ENCODE measurements at regions not wholly inside any gene's neighbourhood (a gene's known extent, or its start where the extent isn't known, plus 50 kb on each side); places are given as distances from the start of the nearest gene placed in this dataset.
A peak's percentile ranks its signal among the peaks of the same experiment; 100 is the strongest.

- ATAC-seq, result 0 out of 2 replicates have a peak, but pooled peaks have one; percentile 24
- H3K9me3 Mint-ChIP-seq, result peaks cover 21% of the 10 kb centered on the region
- no peak for DNase-seq (ENCODE audit: low spot score)
- CTCF ChIA-PET, result interaction anchor here (0.9 to 1.1 kb wide), 4 partner anchors 24 to 273 kb away, joined by 3 to 9 read pairs (median 4); no protein-coding TSS in a partner anchor
- H3K4me1 Mint-ChIP-seq, result peaks cover 3% of the 10 kb centered on the region; the same call in 1 of the 2 replicates
- POLR2A ChIA-PET, result no interaction called here
- TF ChIP-seq CREM (CRISPR knock-in tag; IDR thresholded peaks at IDR 0.05), result no peak
- no peak for TF ChIP-seq TP53 (CRISPR knock-in tag; IDR thresholded peaks at IDR 0.05)
- TF ChIP-seq FOXP4 (CRISPR knock-in tag; IDR thresholded peaks at IDR 0.05), result no peak
- TF ChIP-seq TEAD4 (CRISPR knock-in tag; IDR thresholded peaks at IDR 0.05), result no peak
- no peak for TF ChIP-seq NFYB (CRISPR knock-in tag; conservative IDR thresholded peaks at IDR 0.05; ENCODE audit: low read depth)
- TF ChIP-seq, protein P1, sequence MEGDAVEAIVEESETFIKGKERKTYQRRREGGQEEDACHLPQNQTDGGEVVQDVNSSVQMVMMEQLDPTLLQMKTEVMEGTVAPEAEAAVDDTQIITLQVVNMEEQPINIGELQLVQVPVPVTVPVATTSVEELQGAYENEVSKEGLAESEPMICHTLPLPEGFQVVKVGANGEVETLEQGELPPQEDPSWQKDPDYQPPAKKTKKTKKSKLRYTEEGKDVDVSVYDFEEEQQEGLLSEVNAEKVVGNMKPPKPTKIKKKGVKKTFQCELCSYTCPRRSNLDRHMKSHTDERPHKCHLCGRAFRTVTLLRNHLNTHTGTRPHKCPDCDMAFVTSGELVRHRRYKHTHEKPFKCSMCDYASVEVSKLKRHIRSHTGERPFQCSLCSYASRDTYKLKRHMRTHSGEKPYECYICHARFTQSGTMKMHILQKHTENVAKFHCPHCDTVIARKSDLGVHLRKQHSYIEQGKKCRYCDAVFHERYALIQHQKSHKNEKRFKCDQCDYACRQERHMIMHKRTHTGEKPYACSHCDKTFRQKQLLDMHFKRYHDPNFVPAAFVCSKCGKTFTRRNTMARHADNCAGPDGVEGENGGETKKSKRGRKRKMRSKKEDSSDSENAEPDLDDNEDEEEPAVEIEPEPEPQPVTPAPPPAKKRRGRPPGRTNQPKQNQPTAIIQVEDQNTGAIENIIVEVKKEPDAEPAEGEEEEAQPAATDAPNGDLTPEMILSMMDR (IDR thresholded peaks at IDR 0.05), result no peak
- no peak for TF ChIP-seq RORB (CRISPR knock-in tag; IDR thresholded peaks at IDR 0.05)
- no peak for TF ChIP-seq E2F4 (CRISPR knock-in tag; IDR thresholded peaks at IDR 0.05; ENCODE audit: borderline replicate concordance, low read depth)
- no peak for TF ChIP-seq ZNF232 (CRISPR knock-in tag; IDR thresholded peaks at IDR 0.05)
- H3K4me3 Mint-ChIP-seq, result no peak overlapping the region
- H3K27me3 Mint-ChIP-seq (ENCODE audit: low read depth), result 0 out of 2 replicates have a peak, but pooled peaks cover 3% of the 10 kb centered on the region
- H3K36me3 Mint-ChIP-seq, result peaks cover 4% of the 10 kb centered on the region; the same call in 1 of the 2 replicates
- no peak overlapping the region for H3K27ac Mint-ChIP-seq
Measured at GRCh38 chr11:11207428-11207827, 145.6 kb downstream of the CSNK2A3 start.

- Mint-ChIP-seq H3K27ac (no peak overlapping the region), H3K4me3 (no peak overlapping the region), H3K36me3 (peaks cover 4% of the 10 kb centered on the region; the same call in 1 of the 2 replicates), H3K9me3 (peaks cover 29% of the 10 kb centered on the region), H3K4me1 (peaks cover 3% of the 10 kb centered on the region; the same call in 1 of the 2 replicates), H3K27me3 (ENCODE audit: low read depth) (0 out of 2 replicates have a peak, but pooled peaks cover 3% of the 10 kb centered on the region)
- DNase-seq (ENCODE audit: low spot score), result no peak
- no peak for ATAC-seq
- TF ChIP-seq, protein P2, sequence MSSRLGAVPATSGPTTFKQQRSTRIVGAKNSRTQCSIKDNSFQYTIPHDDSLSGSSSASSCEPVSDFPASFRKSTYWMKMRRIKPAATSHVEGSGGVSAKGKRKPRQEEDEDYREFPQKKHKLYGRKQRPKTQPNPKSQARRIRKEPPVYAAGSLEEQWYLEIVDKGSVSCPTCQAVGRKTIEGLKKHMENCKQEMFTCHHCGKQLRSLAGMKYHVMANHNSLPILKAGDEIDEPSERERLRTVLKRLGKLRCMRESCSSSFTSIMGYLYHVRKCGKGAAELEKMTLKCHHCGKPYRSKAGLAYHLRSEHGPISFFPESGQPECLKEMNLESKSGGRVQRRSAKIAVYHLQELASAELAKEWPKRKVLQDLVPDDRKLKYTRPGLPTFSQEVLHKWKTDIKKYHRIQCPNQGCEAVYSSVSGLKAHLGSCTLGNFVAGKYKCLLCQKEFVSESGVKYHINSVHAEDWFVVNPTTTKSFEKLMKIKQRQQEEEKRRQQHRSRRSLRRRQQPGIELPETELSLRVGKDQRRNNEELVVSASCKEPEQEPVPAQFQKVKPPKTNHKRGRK (CRISPR knock-in tag; IDR thresholded peaks at IDR 0.05; ENCODE audit: borderline replicate concordance), result no peak
- TF ChIP-seq ZNF416 (CRISPR knock-in tag; IDR thresholded peaks at IDR 0.05) (no peak), MXD4 (CRISPR knock-in tag; IDR thresholded peaks at IDR 0.05; ENCODE audit: borderline replicate concordance) (no peak), GRHL2 (CRISPR knock-in tag; IDR thresholded peaks at IDR 0.05; ENCODE audit: insufficient replicate concordance, severe bottlenecking) (no peak), JAZF1 (CRISPR knock-in tag; IDR thresholded peaks at IDR 0.05) (no peak), EMX1 (CRISPR knock-in tag; IDR thresholded peaks at IDR 0.05) (no peak), ZNF263 (CRISPR knock-in tag; IDR thresholded peaks at IDR 0.05; ENCODE audit: low read depth) (no peak), NFATC4 (CRISPR knock-in tag; IDR thresholded peaks at IDR 0.05) (no peak), ATF1 (CRISPR knock-in tag; IDR thresholded peaks at IDR 0.05) (no peak), ELF4 (CRISPR knock-in tag; IDR thresholded peaks at IDR 0.05; ENCODE audit: low read depth) (no peak), NFYB (CRISPR knock-in tag; conservative IDR thresholded peaks at IDR 0.05; ENCODE audit: low read depth) (no peak), ESRRA (CRISPR knock-in tag; IDR thresholded peaks at IDR 0.05; ENCODE audit: borderline replicate concordance) (no peak), NR2C2 (CRISPR knock-in tag; IDR thresholded peaks at IDR 0.05) (no peak), SOX15 (CRISPR knock-in tag; IDR thresholded peaks at IDR 0.05) (no peak), ZNF396 (CRISPR knock-in tag; IDR thresholded peaks at IDR 0.05; ENCODE audit: borderline replicate concordance) (no peak), CBFB (CRISPR knock-in tag; IDR thresholded peaks at IDR 0.05; ENCODE audit: low read depth) (no peak), IRF2 (CRISPR knock-in tag; IDR thresholded peaks at IDR 0.05; ENCODE audit: borderline replicate concordance, low read depth) (no peak)
- TF ChIP-seq, protein P3, sequence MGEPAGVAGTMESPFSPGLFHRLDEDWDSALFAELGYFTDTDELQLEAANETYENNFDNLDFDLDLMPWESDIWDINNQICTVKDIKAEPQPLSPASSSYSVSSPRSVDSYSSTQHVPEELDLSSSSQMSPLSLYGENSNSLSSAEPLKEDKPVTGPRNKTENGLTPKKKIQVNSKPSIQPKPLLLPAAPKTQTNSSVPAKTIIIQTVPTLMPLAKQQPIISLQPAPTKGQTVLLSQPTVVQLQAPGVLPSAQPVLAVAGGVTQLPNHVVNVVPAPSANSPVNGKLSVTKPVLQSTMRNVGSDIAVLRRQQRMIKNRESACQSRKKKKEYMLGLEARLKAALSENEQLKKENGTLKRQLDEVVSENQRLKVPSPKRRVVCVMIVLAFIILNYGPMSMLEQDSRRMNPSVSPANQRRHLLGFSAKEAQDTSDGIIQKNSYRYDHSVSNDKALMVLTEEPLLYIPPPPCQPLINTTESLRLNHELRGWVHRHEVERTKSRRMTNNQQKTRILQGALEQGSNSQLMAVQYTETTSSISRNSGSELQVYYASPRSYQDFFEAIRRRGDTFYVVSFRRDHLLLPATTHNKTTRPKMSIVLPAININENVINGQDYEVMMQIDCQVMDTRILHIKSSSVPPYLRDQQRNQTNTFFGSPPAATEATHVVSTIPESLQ (CRISPR knock-in tag; IDR thresholded peaks at IDR 0.05), result no peak
- TF ChIP-seq, protein P4, sequence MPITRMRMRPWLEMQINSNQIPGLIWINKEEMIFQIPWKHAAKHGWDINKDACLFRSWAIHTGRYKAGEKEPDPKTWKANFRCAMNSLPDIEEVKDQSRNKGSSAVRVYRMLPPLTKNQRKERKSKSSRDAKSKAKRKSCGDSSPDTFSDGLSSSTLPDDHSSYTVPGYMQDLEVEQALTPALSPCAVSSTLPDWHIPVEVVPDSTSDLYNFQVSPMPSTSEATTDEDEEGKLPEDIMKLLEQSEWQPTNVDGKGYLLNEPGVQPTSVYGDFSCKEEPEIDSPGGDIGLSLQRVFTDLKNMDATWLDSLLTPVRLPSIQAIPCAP (CRISPR knock-in tag; IDR thresholded peaks at IDR 0.05), result no peak
- ChIA-PET POLR2A (no interaction called here), CTCF (no interaction called here)
Measured at GRCh38 chr11:11206484-11206883, 146.6 kb downstream of the CSNK2A3 start.
